ENCODE measurements at regions not wholly inside any gene's neighbourhood (a gene's known extent, or its start where the extent isn't known, plus 50 kb on each side); places are given as distances from the start of the nearest gene placed in this dataset.

GRCh38 chr12:126608607-126609175 lies 1543.5 kb downstream of the AACS start:
- POLR2A ChIA-PET, result no interaction called here
- no peaks in the 10 kb centered on the region for H3K27me3 ChIP-seq (ENCODE audit: control insufficient read depth in 2 of 2, insufficient read depth in 2 of 2, low read length in 2 of 2)
- no peak overlapping the region for H3K4me3 ChIP-seq (replicated peaks in 1 of 3; ENCODE audit: insufficient read depth in 1 of 3, low read depth in 1 of 3, low read length in 3 of 3)
- no peaks in the 10 kb centered on the region for H3K9me1 ChIP-seq (replicated peaks; ENCODE audit: control insufficient read depth, extremely low read depth, insufficient read depth, low read length)
- no peaks in the 10 kb centered on the region for H3K79me2 ChIP-seq (ENCODE audit: control insufficient read depth, insufficient read depth, low read length)
- FAIRE-seq (no peak), DNase-seq (ENCODE audit: low read depth, low spot score) (no peak)
- TF ChIP-seq MAX (IDR thresholded peaks at IDR 0.05; ENCODE audit: insufficient read depth, insufficient read length) (no peak), GATA2 (IDR thresholded peaks at IDR 0.05; ENCODE audit: insufficient read depth, insufficient read length, low read depth, low read length) (no peak), POLR2A (IDR thresholded peaks at IDR 0.05; ENCODE audit: low read depth, low read length) (no peak), POLR2AphosphoS5 (IDR thresholded peaks at IDR 0.05; ENCODE audit: insufficient read depth, low read depth, low read length) (no peak), FOS (IDR thresholded peaks at IDR 0.05; ENCODE audit: borderline replicate concordance, insufficient read depth, low read length) (no peak)
- H3K9me3 ChIP-seq (replicated peaks; ENCODE audit: control insufficient read depth, insufficient read depth, low read length), result peaks cover 2% of the 10 kb centered on the region
- H3K4me2 ChIP-seq (ENCODE audit: insufficient read depth, low read length), result no peak overlapping the region
- H2AFZ ChIP-seq (ENCODE audit: low read depth, low read length), result no peak overlapping the region
- CTCF ChIA-PET, result no interaction called here
- intact Hi-C loops (cut with micrococcal nuclease), result no loop called here
- no peaks in the 10 kb centered on the region for H4K20me1 ChIP-seq (replicated peaks; ENCODE audit: control insufficient read depth, extremely low read depth, insufficient read depth, low read length)
- no peaks in the 10 kb centered on the region for H3K4me1 ChIP-seq (ENCODE audit: control insufficient read depth, extremely low read depth, insufficient read depth, low read length)
- no peak overlapping the region for H3K9ac ChIP-seq (replicated peaks; ENCODE audit: extremely low read depth, insufficient read depth, low read length)
- no TSS peak for BruUV-seq (replicated peaks)
- dilution Hi-C loops (cut with MboI; ENCODE audit: extremely low pct_ligation_motif_present, low sequenced_read_pairs), result no loop called here
- H3K36me3 ChIP-seq (ENCODE audit: control insufficient read depth in 2 of 2, extremely low read depth in 1 of 2, insufficient read depth in 2 of 2, low read length in 2 of 2), result no peaks in the 10 kb centered on the region
- no peak overlapping the region for H3K27ac ChIP-seq (ENCODE audit: insufficient read depth, low read depth, low read length)

GRCh38 chr12:126616441-126616840 lies 1551.2 kb downstream of the AACS start:
- Histone ChIP-seq H3K79me2 (ENCODE audit: control insufficient read depth, insufficient read depth, low read length) (no peaks in the 10 kb centered on the region), H3K36me3 (ENCODE audit: control insufficient read depth in 2 of 2, extremely low read depth in 1 of 2, insufficient read depth in 2 of 2, low read length in 2 of 2) (no peaks in the 10 kb centered on the region), H3K4me2 (ENCODE audit: insufficient read depth, low read length) (no peak overlapping the region), H4K20me1 (replicated peaks; ENCODE audit: control insufficient read depth, extremely low read depth, insufficient read depth, low read length) (no peaks in the 10 kb centered on the region), H3K4me1 (ENCODE audit: control insufficient read depth, extremely low read depth, insufficient read depth, low read length) (no peaks in the 10 kb centered on the region), H3K27ac (ENCODE audit: insufficient read depth, low read depth, low read length) (no peak overlapping the region), H3K4me3 (replicated peaks in 1 of 3; ENCODE audit: insufficient read depth in 1 of 3, low read depth in 1 of 3, low read length in 3 of 3) (no peak overlapping the region), H3K9me3 (replicated peaks; ENCODE audit: control insufficient read depth, insufficient read depth, low read length) (peaks cover 7% of the 10 kb centered on the region), H2AFZ (ENCODE audit: low read depth, low read length) (no peak overlapping the region), H3K9ac (replicated peaks; ENCODE audit: extremely low read depth, insufficient read depth, low read length) (no peak overlapping the region), H3K27me3 (ENCODE audit: control insufficient read depth in 2 of 2, insufficient read depth in 2 of 2, low read length in 2 of 2) (no peaks in the 10 kb centered on the region), H3K9me1 (replicated peaks; ENCODE audit: control insufficient read depth, extremely low read depth, insufficient read depth, low read length) (no peaks in the 10 kb centered on the region)
- dilution Hi-C loops (cut with MboI; ENCODE audit: extremely low pct_ligation_motif_present, low sequenced_read_pairs) (no loop called here), intact Hi-C loops (cut with micrococcal nuclease) (no loop called here)
- no peak for DNase-seq (ENCODE audit: low read depth, low spot score)
- no TSS peak for BruUV-seq (replicated peaks)
- TF ChIP-seq GATA2 (IDR thresholded peaks at IDR 0.05; ENCODE audit: insufficient read depth, insufficient read length, low read depth, low read length) (no peak), FOS (IDR thresholded peaks at IDR 0.05; ENCODE audit: borderline replicate concordance, insufficient read depth, low read length) (no peak), POLR2A (IDR thresholded peaks at IDR 0.05; ENCODE audit: low read depth, low read length) (no peak), EZH2 (IDR thresholded peaks at IDR 0.05; ENCODE audit: borderline replicate concordance, low read depth, low read length, severe bottlenecking) (no peak), MAX (IDR thresholded peaks at IDR 0.05; ENCODE audit: insufficient read depth, insufficient read length) (no peak), POLR2AphosphoS5 (IDR thresholded peaks at IDR 0.05; ENCODE audit: insufficient read depth, low read depth, low read length) (no peak), JUN (IDR thresholded peaks at IDR 0.05; ENCODE audit: borderline replicate concordance, insufficient read depth, insufficient read length, low read depth) (no peak), CTCF (IDR thresholded peaks at IDR 0.05; ENCODE audit: extremely low read depth in 1 of 2, insufficient read depth in 1 of 2, low read depth in 1 of 2, low read length in 2 of 2) (no peak), MYC (IDR thresholded peaks at IDR 0.05; ENCODE audit: low read depth, low read length) (no peak)
- no peak for FAIRE-seq
- CTCF ChIA-PET, result no interaction called here
- POLR2A ChIA-PET, result no interaction called here

Data from endothelial cell of umbilical vein (primary cell).